ENCODE measurements at regions not wholly inside any gene's neighbourhood (a gene's known extent, or its start where the extent isn't known, plus 50 kb on each side); places are given as distances from the start of the nearest gene placed in this dataset.

DNA sequence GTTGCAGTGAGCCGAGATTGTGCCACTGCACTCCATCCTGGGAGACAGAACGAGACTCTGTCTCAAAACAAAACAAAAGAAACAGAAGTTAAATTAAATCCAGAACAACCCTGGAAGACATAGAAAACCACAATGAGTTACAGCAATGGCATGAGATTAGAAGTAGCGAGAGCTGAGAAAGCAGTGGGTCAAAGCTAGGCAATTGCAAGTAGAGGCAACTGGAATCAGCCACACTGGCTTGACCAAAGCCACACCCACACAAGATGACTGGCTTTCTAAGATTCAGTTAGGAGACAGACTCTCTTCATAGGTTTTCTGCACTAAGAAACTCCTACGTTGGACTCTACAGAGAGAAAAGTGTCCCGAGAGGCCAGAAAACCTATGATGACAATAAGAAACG is 443.0 kb downstream of the GPM6A start:
- FAIRE-seq (no peak), DNase-seq (ENCODE audit: low spot score) (no peak)

DNA sequence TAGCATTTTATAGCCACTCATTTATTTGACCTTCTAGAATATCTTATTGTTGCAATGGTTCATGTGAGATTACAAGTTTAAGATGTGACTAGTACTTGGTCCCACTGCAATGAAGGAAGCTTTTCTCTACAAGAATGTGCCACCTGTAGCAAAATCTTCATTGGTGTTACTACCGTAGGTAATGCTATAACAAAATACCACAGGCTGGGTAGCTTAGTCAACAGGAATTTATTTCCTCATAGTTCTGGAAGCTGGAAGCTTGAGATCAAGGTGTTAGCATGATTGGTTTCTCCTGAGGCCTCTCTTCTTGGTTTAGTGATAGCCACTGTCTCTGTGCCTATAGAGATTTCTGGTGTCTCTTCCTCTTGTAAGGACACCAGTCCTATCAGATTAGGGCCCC is 441.0 kb downstream of the GPM6A start:
- no peak for FAIRE-seq
- no peak for DNase-seq (ENCODE audit: low spot score)

DNA sequence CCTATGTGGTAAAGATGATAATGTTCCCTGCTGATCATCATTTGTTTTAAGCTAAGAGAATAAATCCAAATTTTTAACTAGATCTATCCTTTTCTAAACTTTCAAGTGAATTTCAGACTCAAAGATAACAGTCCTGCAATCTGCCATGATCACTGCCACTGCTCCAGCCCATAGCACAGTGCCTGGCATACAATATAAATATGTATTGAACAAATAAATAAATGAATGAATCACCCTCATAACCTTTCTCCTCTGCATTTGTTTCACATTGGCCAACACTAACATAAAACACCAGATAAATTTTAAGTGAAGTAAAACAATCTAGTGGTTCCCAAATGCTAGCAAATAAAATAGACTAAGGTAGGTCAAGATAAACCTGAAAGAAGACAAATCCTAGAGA is 439.0 kb downstream of the GPM6A start:
- FAIRE-seq: no peak
- DNase-seq (ENCODE audit: low spot score): no peak

DNA sequence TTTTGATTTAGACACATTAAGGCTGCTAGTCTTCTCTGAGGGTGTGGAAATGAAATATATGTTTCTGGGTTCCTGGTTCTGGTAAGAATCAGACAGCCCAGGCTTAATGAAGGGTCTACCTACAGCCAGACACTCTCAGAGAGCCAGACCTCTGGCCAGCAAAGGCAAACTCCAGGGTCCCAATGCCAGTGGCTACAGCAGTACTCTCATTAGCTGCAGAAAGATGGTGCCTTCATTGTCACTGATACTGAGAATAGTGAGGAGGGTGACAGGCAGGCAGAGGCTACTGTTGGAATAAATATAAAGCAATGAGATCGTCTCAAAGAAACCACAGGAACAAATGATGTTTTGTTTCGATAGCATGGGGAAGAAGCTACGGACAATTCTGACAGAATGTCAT is 437.6 kb downstream of the GPM6A start:
- no peak for FAIRE-seq

DNA sequence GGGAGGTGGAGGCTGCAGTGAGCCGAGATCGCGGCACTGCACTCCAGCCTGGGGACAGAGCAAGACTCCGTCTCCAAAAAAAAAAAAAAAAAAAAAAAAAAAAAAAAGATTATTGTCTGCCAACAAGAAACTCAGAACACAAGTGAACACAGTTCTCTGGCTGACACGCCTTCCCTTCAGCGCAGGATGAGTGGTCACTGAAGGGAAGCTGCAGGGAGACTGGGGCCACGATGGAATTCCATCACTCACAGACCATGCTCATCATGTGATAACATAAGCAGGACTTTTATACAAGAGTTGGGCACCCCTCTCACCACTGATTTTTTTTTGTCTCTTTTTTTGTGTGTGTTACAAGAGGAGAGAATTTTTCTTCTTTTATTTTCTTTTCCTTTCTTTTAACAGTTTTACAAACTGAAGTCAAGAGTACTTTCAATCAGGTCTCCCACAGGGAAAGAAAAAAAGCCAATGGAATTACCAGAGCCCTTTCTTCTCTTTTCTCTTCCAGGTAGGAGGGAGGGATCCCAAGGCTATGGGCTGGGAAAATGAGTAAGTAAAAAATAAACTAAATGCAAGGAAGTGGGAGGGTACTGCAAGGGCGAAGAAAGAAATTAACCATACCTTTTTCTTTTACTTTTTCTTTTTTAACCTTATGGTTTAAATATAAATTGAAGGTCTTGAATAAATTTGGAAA is 435.6 kb downstream of the GPM6A start:
- FAIRE-seq (no peak), DNase-seq (ENCODE audit: low spot score) (no peak)

More for the DNA sequence above, 437.6 kb downstream of the GPM6A start:
- no peak for DNase-seq (ENCODE audit: low spot score)

DNA sequence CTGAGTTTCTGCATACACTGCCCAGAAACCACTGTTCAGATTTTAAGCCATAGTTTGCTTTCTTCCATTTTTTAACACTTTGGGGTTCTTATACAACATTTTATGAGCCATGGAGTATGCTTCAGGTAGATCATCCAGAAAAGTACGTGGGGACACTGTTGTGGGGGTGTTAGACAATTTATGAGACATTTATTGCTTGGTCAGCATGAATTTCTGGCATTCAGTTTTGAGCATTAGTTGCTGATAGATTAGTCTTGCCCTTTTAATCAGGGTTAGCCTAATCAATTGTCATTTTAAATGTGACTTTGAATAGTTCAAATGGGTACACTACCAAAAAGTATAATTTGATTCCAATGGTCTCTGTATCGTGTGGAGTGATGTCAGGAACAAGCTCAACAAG is 434.9 kb downstream of the GPM6A start:
- DNase-seq (ENCODE audit: low spot score): no peak
- FAIRE-seq: no peak

DNA sequence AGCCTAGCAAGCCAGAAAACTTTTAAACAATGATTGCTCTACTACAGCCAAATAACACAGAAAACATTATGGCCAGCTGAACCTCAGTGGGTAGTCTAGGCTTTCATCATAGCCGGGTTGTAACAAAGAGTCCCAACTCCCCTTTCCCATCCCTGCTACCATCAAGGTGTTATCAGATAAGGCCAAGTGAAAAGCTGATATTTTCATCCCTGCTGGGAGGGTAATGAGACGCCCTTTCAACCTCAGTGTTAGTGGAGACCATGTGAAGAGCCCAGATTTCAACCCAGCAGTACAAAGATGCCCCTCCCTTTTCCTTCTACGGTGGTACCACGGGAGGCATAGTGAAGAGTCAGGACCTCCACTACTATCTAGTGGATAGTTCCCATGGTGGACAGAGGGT is 433.7 kb downstream of the GPM6A start:
- FAIRE-seq: no peak

DNA sequence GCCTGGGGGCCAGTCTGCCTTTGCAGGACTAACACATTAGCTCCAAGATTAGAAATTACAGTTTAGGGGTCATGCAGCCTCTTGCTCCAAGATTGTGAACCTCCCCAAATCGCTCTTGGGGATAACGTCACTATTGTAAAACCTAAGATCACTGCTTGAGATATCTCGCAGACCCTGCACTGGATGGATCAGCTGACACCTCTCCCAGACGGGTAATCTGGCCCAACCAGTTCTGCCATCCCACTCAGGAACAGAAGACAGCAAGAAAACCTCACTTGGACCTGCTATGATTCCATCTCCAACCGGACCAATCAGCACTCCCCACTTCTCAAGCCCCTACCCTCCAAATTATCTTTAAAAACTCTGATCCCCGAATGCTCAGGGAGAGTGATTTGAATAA is 431.2 kb downstream of the GPM6A start:
- FAIRE-seq: no peak
- no peak for DNase-seq (ENCODE audit: low spot score)

More for the DNA sequence above, 433.7 kb downstream of the GPM6A start:
- DNase-seq (ENCODE audit: low spot score): no peak

DNA sequence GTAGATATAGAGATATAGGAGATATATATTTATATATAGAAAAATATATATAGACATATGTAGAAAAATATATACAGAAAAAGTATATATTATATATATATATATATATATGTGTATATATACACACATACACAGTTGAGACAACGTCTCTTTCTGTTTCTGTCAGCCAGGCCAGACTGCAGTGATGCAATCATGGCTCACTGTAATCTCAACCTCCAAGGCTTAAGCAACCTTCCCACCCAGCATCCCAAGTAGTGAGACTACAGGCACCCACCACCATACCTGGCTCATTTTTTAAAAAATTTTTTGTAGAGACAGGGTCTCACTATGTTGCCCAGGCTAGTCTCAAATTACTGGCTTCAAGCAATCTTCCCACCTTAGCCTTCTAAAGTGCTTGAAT is 426.3 kb downstream of the GPM6A start:
- FAIRE-seq: no peak

DNA sequence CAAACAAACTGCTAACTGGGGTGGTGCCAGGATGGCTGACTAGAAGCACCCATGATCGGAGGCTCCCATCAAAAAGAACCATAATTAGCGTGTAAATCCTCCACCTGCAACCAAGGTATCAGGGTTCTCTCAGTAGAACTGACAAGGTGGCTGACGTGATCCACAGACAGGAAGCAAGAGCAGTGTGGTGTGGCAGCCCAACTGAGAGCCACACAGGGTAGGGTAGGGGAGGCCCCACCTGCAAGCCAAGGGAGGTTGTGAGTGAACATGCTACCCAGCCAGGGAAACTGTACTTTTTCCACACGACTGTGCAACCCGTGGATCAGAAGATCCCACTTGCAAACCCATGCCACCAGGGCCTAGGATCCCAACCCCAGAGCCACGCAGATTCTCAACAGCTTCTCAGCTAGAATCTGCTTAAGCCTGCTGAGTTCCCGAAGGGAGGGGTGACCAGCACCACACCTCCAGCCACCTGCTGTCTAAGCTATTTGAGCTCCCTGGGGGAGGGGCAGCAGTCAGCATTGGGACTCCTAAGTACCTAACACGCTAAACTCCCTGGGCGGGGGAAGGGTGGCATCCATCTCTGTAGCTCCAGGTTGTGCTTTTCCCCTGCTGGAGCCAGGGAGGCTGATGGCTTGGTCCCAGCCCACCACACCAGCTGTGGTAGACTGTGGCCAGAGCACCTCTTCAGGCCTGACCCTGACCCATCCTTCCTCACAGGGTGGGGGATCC is 425.1 kb downstream of the GPM6A start:
- FAIRE-seq (no peak), DNase-seq (ENCODE audit: low spot score) (no peak)

More for the DNA sequence above, 426.3 kb downstream of the GPM6A start:
- DNase-seq (ENCODE audit: low spot score): no peak

DNA sequence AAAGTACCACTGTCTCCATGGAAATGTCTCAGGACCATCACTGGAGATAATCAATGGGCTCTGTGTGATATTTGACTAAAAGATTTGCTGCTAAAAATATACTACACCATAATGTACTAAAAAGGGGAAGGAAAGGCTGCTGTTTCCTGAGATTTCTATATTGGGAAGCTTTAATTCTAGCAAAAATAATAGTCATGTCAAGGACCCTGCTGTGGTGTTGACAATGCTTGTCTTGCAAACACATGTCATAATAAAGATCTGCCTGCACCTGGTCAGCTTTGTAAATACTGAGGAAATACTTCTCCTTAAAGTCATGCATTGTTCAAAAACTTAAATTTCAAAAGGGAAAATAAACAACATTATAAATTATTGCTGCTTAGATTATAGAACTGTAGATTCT is 417.9 kb downstream of the GPM6A start:
- no peak for DNase-seq (ENCODE audit: low spot score)

DNA sequence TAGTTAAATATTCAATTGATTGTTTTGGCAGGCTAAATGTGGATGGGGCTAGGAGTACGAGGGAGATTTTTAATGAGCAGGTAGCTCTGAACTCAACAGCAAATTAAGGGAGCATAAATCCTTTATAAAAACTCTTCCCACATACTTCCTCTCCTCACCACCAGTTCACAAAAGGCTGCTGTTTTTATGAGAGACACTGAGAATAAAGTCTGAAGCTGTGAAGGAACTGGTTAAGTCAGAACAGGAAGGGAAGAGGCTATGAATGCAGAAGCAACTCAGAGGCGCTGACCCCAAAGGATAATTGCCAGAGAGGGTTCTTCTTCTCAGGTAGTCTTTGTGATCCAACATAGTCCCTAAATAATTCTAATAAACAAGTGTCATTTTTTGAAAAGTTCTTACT is 406.1 kb downstream of the GPM6A start:
- no peak for FAIRE-seq
- no peak for DNase-seq (ENCODE audit: low spot score)

More for the DNA sequence above, 417.9 kb downstream of the GPM6A start:
- FAIRE-seq: no peak

DNA sequence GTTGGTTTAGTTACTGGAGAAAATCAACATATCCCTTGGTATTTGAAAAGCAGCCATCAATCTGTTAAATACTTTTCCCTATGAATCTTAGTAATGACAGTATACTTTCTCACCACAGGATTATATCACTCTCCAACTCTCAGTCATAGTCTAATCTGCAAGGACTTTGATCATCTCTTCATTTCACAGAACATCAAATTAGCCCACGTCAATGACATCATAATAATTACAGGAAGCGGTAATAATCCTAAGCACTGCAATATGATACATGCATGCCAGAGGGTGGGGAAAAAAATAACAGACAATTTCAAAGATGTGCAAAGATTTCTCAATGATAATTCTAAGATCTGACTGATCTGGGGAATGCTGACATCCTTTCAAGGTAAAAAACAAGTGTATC is 404.1 kb downstream of the GPM6A start:
- DNase-seq (ENCODE audit: low spot score): no peak
- FAIRE-seq: no peak

DNA sequence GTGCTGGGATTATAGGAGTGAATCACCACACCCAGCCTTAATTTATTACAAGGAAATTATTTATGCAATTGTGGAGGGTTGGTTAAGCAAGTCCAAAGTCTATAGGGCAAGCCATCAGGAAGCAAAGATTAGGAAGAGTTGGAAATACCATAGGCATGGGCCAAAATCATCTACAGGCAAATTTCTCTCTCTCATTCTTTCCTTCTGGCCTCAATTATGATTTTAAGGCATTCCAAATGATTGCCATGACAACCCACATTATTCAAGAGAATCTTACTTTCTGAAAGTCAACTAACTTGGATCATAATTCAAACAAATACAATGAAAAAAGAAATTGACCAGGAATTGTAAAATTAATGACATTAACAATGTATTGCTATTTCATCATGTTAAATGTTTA is 400.8 kb downstream of the GPM6A start:
- DNase-seq (ENCODE audit: low spot score) (no peak), FAIRE-seq (no peak)

DNA sequence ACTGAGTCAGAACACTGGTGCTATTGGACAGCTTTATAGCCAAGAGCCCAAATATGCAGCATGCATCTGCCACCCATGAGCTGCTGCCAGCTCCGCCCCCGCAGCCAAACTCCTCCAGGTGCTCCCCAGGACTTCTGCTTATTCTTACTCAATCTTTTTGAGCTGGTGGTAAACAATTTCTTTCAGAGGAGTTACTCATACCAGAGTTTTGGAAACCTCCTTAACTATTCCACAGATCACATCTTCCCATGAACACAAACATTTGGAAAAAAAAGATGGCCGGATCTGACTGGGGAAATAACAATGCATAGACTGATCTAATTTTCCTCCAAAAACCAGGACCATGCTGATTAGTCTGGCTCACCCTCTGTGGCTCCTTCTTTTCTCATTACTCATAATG is 399.9 kb downstream of the GPM6A start:
- DNase-seq (ENCODE audit: low spot score): no peak

DNA sequence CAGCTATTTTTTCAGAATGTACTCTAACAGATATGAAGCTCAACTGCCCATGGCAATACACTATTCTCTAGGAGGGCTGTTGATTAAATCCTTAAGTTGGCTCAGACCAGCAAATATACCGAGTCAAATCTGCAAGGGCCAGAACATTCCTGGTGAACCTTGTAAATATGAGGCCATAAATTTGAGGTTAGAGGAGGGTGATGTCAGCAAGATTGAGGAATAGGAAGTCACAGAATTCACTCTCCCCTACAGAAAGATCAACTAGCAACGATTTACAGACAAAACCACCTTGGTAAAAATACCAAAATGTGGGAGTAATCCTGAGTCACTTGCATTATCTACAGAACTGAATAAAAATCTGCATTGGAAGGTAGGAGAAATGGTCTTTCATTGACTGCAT is 399.3 kb downstream of the GPM6A start:
- DNase-seq (ENCODE audit: low spot score): no peak
- no peak for FAIRE-seq

More for the DNA sequence above, 399.9 kb downstream of the GPM6A start:
- no peak for FAIRE-seq

DNA sequence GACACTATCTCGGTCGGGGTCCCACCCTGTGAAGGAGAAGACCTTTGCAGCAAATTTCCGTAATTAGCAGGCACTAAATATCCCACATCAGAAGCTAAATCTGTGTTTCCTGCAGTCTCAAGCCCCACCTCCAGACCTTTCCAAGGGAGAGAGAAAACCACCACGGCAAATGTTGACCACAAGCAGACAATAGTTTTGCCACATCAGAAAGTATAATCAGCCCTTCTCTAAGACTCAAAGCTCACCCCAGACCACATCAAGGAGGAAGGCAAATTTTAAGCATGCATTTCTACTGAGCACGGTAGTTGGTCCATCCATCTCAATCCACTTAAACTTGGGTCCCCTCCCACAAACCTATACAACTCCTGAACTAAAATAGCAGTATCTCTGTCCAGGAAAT is 398.5 kb downstream of the GPM6A start:
- FAIRE-seq (no peak), DNase-seq (ENCODE audit: low spot score) (peak; percentile 25)

DNA sequence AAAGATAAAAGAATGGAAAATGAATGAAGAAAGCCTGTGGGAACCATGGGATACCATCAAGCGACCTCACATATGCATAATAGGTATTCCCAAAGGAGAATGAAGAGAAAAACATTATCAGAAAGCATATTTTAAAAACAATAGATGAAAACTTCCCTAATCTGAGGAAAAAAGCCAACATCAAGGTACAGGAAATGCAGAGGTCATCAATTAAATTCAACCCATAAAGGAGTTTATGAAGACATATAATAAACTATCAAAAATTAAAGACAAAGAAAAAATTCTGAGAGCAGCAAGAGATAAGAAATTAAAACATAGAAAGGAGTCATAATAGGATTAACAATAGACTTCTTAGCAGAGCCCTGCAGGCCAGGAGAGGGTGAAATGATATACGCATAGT is 397.5 kb downstream of the GPM6A start:
- FAIRE-seq: no peak
- DNase-seq (ENCODE audit: low spot score): no peak

DNA sequence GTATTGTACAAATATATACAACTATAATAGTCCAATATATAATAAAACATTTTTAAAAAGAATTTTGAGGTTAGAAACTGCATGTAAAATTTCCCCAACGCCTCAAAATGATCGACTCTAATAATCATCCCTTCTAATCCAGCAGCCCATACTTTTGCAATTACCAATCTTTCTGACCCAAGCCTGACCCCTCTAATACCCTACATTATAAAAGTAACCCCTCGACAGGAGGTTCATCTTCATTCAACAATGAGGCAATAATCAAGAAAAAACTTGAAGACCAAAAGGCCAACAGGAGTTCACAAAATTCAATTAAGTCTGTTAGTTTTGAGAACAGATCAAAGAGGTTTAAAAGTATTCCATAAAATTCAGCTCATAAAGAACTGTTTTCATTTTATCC is 393.5 kb downstream of the GPM6A start:
- DNase-seq (ENCODE audit: low spot score): no peak
- FAIRE-seq: no peak

DNA sequence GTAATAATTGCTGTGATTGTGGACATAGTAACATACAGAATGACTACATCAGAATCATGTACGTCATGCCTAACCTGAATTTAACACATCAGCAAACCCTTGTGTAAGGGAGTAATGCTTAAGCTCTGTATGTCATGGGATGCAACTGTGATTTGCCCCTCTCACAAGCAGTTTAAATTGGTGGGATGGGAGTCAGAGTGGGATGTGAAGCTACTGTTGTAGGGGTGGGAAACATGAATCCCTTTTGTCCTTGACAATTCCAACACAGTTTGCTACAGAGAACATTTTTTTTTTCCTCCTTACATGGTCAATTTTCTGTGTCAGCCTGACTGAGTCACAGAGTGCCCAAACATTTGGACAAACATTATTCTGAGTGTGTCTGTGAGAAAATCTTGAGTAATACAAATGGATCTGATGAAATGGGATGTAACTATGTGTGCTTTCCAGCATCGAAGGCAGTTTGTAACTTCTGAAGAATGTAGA is 392.8 kb downstream of the GPM6A start:
- FAIRE-seq (no peak), DNase-seq (ENCODE audit: low spot score) (peak; percentile 19)

DNA sequence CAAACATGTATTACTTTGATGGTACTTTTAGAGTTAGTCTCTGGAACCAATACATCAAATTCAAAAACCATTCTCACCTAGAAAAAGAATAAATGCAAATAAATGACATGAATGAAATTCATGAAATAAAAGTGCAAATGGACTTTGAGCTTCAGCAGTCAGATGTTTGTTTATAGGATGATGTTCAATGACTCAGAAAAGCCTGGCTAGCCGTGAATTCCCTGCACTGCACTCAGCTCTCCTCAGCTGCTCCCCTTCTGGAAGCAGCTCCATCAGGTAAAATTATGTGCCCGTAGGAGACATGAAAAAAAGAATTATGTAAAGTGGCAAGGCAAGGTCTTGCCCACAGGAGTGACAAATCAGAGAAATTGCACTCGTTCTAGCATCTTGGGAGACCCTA is 390.6 kb downstream of the GPM6A start:
- DNase-seq (ENCODE audit: low spot score): peak; percentile 20
- FAIRE-seq: no peak

DNA sequence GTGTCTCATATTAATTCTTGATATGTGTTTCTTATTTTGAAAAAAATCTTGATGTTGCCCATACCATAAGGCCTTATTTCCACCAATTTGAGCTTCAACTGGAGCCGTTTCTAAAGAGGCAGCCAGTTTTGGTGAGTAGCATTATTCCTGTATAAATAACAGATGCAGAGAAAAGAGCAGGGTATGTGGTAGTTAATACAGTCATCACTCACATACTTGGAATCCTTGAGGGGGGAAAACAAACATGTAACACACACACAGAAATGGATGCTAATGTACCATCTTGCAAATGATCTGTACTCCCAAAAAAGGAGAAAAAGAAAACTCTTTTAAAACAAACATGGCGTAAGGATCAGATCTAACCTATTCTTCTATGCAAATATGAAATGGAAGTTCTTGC is 389.7 kb downstream of the GPM6A start:
- FAIRE-seq (no peak), DNase-seq (ENCODE audit: low spot score) (no peak)

DNA sequence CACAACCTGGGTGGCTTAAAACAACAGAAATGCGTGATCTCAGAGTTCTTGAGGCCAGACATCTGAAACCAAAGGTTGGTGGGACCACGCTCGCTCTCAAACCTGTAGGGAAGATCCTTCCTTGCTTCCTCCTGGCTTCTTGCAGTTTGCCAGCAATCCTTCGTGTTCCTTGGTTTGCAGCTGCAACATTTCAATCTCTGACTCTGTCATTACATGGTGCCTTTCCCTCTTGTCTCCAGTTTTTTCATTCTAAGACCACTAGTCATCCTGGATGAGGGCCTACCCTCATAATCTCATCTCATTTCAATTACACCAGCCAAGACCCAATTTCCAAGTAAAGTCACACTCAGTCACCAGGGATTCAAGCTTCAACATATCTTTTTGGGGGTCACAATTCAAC is 388.0 kb downstream of the GPM6A start:
- no peak for DNase-seq (ENCODE audit: low spot score)
- no peak for FAIRE-seq
